HEK293T (cell line): ENCODE measurements at regions not wholly inside any gene's neighbourhood (a gene's known extent, or its start where the extent isn't known, plus 50 kb on each side); places are given as distances from the start of the nearest gene placed in this dataset.

ENCODE experiments used
- ELF4 ChIP-seq: fragments of 450-650 bp; IDR thresholded peaks from 2 replicates; pipeline ENCODE4 v1.6.1; 2017; ENCODE audit warnings: antibody characterized with exemption
- SUZ12 ChIP-seq: fragments of 450-650 bp; IDR thresholded peaks from 2 replicates; pipeline ENCODE4 v1.6.1; 2016; ENCODE audit warnings: mild to moderate bottlenecking
- TARDBP ChIP-seq: fragments of 450-650 bp; IDR thresholded peaks from 2 replicates; pipeline ENCODE4 v1.6.1; 2016

- TF ChIP-seq SUZ12 (no peak), TARDBP (no peak), ELF4 (no peak)
These were observed 87.1 kb downstream of the POLR1F start for GRCh38 chr7:19621740-19622139.
